ENCODE measurements at regions not wholly inside any gene's neighbourhood (a gene's known extent, or its start where the extent isn't known, plus 50 kb on each side); places are given as distances from the start of the nearest gene placed in this dataset.

GRCh38 chr9:75531588-75531987, 358.9 kb upstream of the PCSK5 start:
- no peak for TF ChIP-seq EZH2phosphoT487 (IDR thresholded peaks at IDR 0.05; ENCODE audit: unreplicated experiment)
- TF ChIP-seq EZH2 (IDR thresholded peaks at IDR 0.05; ENCODE audit: low read depth, unreplicated experiment) = no peak
- no peak for TF ChIP-seq CTCF (conservative IDR thresholded peaks at IDR 0.05; ENCODE audit: low read depth in 2 of 2)
- no peak for TF ChIP-seq CREB1 (CRISPR knock-in tag; IDR thresholded peaks at IDR 0.05; ENCODE audit: low read depth)
- no peak for TF ChIP-seq ETS1 (IDR thresholded peaks at IDR 0.05)
- TF ChIP-seq POLR2AphosphoS5 (IDR thresholded peaks at IDR 0.05; ENCODE audit: low read depth) = no peak
